HG03354 (cell line): ENCODE measurements at regions not wholly inside any gene's neighbourhood (a gene's known extent, or its start where the extent isn't known, plus 50 kb on each side); places are given as distances from the start of the nearest gene placed in this dataset.

Source experiments
- ATAC-seq: cut with Tn5 transposase; IDR thresholded peaks from one replicate; pipeline ENCODE4 v1.9.1; 2021; ENCODE audit warnings: mild to moderate bottlenecking; ENCODE audit not compliant: unreplicated experiment, poor library complexity, severe bottlenecking

- ATAC-seq = no peak
Observed at GRCh38 chr1:234710936-234711724, 101.2 kb upstream of the IRF2BP2 start.

DNA sequence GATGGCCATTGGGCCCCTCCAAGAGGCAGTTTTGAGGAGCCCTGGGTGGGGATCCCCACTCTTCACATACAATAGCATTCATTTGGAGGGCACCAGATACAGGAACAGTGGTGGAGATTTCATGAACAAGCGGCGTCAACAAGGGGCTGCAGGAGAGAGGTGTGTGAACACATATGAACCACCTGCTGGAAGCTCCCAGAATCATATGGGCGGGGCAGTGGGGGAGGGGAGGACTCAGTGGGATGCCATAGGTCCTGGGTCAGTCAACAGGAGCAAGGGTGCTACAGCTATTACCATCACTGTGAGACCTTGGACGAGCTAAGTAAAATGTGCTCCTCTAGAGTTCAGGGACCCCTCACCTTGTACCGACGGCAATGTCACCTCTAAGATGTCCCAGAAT is 100.4 kb upstream of the IRF2BP2 start:
- no peak for ATAC-seq

GRCh38 chr1:234709473-234710228 is 99.7 kb upstream of the IRF2BP2 start:
- no peak for ATAC-seq

GRCh38 chr1:234708700-234709395 is 98.9 kb upstream of the IRF2BP2 start:
- ATAC-seq = no peak

GRCh38 chr1:234707641-234708040 is 97.7 kb upstream of the IRF2BP2 start:
- ATAC-seq = no peak

GRCh38 chr1:234706931-234707330 is 97.0 kb upstream of the IRF2BP2 start:
- ATAC-seq = no peak

- no peak for ATAC-seq
Observed at GRCh38 chr1:234706199-234706598, 96.2 kb upstream of the IRF2BP2 start.

GRCh38 chr1:234705615-234706014 is 95.6 kb upstream of the IRF2BP2 start:
- no peak for ATAC-seq

- no peak for ATAC-seq
Observed at GRCh38 chr1:234704106-234704887, 94.3 kb upstream of the IRF2BP2 start.

DNA sequence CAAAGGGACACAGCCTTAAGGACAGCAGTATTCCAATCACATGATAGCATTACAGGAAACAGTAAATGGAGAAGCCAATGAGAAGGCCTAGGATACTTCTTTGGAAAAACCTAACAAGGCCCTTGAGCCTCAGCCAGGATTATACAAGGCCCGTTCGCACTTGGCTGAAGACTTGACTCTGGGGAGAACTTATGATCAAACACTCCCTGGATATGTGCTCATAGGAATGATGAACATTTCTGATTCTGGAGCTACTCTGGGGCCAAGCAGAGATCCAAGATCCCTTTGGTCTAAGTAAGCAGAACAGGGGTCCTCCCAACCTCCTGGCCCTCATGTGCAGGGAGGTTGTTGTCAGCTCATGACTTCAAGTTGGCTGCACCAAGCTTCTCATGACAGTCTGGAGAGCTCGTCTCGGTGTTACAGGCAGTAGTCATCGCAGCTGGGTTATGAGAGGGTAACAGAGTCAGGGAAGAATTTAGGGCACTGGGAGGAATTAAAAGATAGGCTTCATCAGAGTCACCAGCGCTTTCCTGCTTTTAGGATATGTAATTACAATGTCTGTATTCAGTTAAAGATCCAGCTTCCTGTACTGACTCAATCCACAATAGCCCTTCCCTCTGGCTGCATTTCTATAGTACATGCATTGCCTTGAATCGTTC is 92.5 kb upstream of the IRF2BP2 start:
- no peak for ATAC-seq

- no peak for ATAC-seq
Observed at GRCh38 chr1:234701737-234702341, 91.9 kb upstream of the IRF2BP2 start.

- peak; percentile 78 for ATAC-seq
Observed at GRCh38 chr1:234699795-234700665, 90.1 kb upstream of the IRF2BP2 start.

- no peak for ATAC-seq
Observed at GRCh38 chr1:234698686-234699085, 88.7 kb upstream of the IRF2BP2 start.

DNA sequence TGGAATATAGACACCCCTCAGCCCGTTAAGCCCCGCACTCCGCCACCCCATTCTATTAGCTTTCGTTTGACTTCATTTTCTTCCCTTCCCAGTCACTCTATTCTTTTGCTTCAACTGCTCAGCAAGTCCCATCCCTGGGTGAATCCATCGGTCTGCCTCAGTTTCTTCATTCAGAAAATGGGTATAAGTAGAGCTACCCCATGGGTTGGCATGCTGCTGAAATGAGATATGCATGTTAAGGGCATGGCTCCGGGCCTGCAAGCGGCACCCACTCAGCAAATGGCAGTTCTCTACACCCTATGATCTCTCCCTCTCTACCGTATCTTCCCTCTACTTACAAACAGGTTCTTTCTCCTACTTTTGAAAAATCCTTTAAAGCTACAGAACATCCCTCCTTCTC is 87.8 kb upstream of the IRF2BP2 start:
- ATAC-seq = no peak

DNA sequence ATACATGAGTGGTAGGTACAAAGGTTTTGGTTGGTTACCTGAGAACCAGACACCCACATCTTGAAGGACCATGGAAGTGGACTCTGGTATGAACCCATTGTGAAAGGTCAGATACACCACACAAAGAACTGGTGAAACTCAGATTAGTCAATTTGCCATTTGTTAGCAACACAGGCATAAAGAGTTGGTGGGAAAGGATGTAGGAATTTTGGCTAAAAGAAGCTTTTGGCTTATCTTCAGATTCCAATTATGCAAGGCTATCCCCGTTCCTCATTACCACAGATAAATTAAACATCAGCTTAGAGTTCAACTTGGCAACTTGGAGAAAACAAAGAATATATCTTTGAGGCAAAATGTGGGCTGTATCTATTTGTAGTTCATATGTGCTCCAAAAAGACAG is 87.0 kb upstream of the IRF2BP2 start:
- ATAC-seq = no peak

DNA sequence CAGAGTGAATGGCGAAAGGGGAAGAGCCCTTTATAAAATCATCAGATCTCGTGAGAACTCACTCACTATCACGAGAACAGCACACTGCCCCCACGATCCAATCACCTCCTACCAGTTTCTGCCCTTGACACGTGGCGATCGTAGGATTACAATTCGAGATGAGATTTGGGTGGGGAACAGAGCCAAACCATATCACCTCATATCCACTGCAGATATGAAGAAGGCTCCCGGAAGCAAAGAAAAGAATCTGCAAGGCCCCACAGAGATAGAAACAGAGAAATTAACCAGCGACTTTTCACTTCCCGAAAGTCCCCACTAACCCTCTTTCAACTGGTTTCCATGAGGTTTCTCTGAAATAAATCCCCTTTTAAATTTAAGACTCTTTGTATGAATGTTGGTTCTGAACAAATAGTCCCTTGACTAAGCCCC is 86.2 kb upstream of the IRF2BP2 start:
- ATAC-seq = peak; percentile 63

DNA sequence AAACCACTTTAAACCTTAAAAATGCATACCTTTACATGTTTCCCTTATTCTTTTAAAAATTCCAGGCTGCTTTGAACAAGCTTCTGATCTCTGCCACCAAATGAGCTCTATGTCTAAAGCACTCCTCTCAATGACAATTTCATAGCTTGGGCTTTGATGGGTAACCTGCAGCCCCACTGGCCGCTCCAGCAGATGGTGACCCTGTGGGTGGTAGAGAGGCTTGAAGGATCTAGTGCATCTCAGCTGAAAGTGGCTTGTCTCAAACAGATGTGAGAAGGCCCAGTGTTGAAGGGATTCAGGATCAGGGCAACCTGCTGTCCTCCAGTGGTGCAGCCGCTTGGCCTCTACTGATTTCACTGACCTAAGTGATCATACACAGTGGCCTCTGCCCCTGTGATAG is 84.7 kb upstream of the IRF2BP2 start:
- no peak for ATAC-seq

GRCh38 chr1:234692966-234693580 is 83.1 kb upstream of the IRF2BP2 start:
- no peak for ATAC-seq
